ENCODE measurements at regions not wholly inside any gene's neighbourhood (a gene's known extent, or its start where the extent isn't known, plus 50 kb on each side); places are given as distances from the start of the nearest gene placed in this dataset.

GRCh38 chr6:86471791-86472190 lies 465.5 kb upstream of the HTR1E start:
- TF ChIP-seq ZNF740 (CRISPR knock-in tag; IDR thresholded peaks at IDR 0.05), result no peak
- TF ChIP-seq TCF7 (IDR thresholded peaks at IDR 0.05; ENCODE audit: low read depth), result no peak
- TF ChIP-seq EZH2 (conservative IDR thresholded peaks at IDR 0.05; ENCODE audit: low read depth, low read length), result no peak
- no peak for TF ChIP-seq ZNF276 (CRISPR knock-in tag; IDR thresholded peaks at IDR 0.05; ENCODE audit: low read depth)
- TF ChIP-seq CREB1 (IDR thresholded peaks at IDR 0.05), result no peak
- no peak for TF ChIP-seq CREB1 (CRISPR knock-in tag; IDR thresholded peaks at IDR 0.05)
- no peak for TF ChIP-seq CTCF (CRISPR knock-in tag; IDR thresholded peaks at IDR 0.05)
- no peak for TF ChIP-seq TFDP1 (CRISPR knock-in tag; IDR thresholded peaks at IDR 0.05; ENCODE audit: borderline replicate concordance)
- no peak for TF ChIP-seq PHF8 (CRISPR knock-in tag; IDR thresholded peaks at IDR 0.05)
- TF ChIP-seq POLR2AphosphoS5 (IDR thresholded peaks at IDR 0.05; ENCODE audit: low read depth, low read length), result no peak
- no peak for TF ChIP-seq GABPA (IDR thresholded peaks at IDR 0.05; ENCODE audit: low read depth, low read length)
- TF ChIP-seq GABPA (CRISPR knock-in tag; IDR thresholded peaks at IDR 0.05; ENCODE audit: low read depth), result no peak
- TF ChIP-seq MAX (IDR thresholded peaks at IDR 0.05), result no peak
